Thoracic aorta (tissue), 2 donors: ENCODE measurements at regions not wholly inside any gene's neighbourhood (a gene's known extent, or its start where the extent isn't known, plus 50 kb on each side); places are given as distances from the start of the nearest gene placed in this dataset.

Experiments
- ATAC-seq: fragments of 150-250 bp; one replicate; pipeline ENCODE4 v1.8.0; 2017; ENCODE audit warnings: low read depth; ENCODE audit not compliant: insufficient number of reproducible peaks, low FRiP score
- DNase-seq: peaks from one replicate; pipeline ENCODE4 v3.0.0-alpha.2; 2020; ENCODE audit warnings: low spot score
- H3K27ac ChIP-seq, 2 donors: fragments of 200-600 bp; sonication (generic); 1 replicate in 1 of 2; 2 replicates in 1 of 2; pipeline ENCODE4 v1.5.1; 2016; ENCODE audit warnings: mild to moderate bottlenecking in 2 of 2, moderate library complexity in 2 of 2
- H3K27me3 ChIP-seq: fragments of 200-600 bp; sonication (generic); replicated peaks from 2 replicates; pipeline ENCODE4 v1.6.0; 2016; ENCODE audit warnings: mild to moderate bottlenecking; ENCODE audit not compliant: insufficient read depth
- H3K36me3 ChIP-seq: fragments of 200-600 bp; sonication (generic); one replicate; pipeline ENCODE4 v1.5.1; 2016
- H3K4me1 ChIP-seq, 2 donors: fragments of 200-600 bp; sonication (generic); 1 replicate in 1 of 2; 2 replicates in 1 of 2; pipeline versions ENCODE4 v1.5.1 to v1.6.0; 2016; ENCODE audit warnings: low read depth in 2 of 2, mild to moderate bottlenecking in 1 of 2; ENCODE audit not compliant: control insufficient read depth in 1 of 2
- H3K4me3 ChIP-seq: fragments of 200-600 bp; sonication (generic); 2 replicates; pipeline ENCODE4 v1.5.1; 2016; ENCODE audit warnings: mild to moderate bottlenecking
- H3K9me3 ChIP-seq: fragments of 200-600 bp; sonication (generic); 2 replicates; pipeline ENCODE4 v1.5.1; 2016
- TF ChIP-seq, protein P1 (sequence below): fragments of 200-600 bp; sonication (generic); IDR thresholded peaks from one replicate; pipeline ENCODE4 v1.5.1; 2019; ENCODE audit warnings: antibody characterized with exemption

DNA sequence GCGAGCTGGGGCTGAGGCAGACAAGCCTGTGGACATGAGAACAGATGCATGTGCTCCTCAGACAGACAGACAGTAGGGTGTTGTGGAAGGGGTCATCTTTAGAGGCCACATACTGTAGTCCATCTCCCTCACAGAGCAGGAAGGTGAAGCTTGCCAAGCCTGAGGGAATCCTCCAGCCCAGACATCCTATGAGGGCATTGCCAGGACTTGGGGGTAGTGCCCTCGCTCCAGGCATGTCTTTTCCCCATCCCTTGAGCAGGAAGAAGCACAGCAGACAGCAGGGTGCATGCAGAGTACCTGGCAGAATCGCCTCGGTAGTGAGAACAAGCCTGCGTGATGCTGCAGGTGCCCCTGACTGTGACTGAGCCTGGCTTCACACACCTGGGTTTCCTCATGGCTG lies 66.5 kb upstream of the CLDN5 start:
- no peaks in the 10 kb centered on the region for H3K4me1 ChIP-seq
- no peaks in the 10 kb centered on the region for H3K27me3 ChIP-seq
- H3K4me3 ChIP-seq, result no peak overlapping the region
- DNase-seq, result no peak
- no peaks in the 10 kb centered on the region for H3K9me3 ChIP-seq
- TF ChIP-seq, protein P1, sequence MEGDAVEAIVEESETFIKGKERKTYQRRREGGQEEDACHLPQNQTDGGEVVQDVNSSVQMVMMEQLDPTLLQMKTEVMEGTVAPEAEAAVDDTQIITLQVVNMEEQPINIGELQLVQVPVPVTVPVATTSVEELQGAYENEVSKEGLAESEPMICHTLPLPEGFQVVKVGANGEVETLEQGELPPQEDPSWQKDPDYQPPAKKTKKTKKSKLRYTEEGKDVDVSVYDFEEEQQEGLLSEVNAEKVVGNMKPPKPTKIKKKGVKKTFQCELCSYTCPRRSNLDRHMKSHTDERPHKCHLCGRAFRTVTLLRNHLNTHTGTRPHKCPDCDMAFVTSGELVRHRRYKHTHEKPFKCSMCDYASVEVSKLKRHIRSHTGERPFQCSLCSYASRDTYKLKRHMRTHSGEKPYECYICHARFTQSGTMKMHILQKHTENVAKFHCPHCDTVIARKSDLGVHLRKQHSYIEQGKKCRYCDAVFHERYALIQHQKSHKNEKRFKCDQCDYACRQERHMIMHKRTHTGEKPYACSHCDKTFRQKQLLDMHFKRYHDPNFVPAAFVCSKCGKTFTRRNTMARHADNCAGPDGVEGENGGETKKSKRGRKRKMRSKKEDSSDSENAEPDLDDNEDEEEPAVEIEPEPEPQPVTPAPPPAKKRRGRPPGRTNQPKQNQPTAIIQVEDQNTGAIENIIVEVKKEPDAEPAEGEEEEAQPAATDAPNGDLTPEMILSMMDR, result no peak
- no peaks in the 10 kb centered on the region for H3K36me3 ChIP-seq
- no peak for ATAC-seq
- no peak overlapping the region for H3K27ac ChIP-seq

DNA sequence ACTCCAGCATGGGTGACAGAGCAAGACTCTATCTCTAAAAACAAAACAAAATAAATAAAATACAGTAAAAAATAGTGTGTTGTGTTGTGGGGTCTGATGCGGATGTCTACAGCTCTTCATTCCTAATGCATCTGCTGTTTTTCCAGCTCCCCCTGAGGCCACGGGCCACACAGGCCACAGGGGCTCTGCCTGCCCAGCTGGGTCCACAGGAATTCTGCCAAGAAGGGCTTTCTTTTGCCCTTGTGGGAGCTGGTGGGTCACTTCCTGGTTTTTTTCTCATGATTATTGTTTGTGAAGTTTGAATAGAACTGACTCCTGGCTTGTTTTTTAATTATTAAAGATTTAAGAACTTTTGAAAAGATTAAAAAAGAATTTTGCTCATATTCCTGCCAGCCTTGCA lies 67.4 kb upstream of the CLDN5 start:
- DNase-seq (no peak), ATAC-seq (no peak)
- TF ChIP-seq, protein P1, result no peak
- H3K27me3 ChIP-seq, result no peaks in the 10 kb centered on the region
- H3K27ac ChIP-seq, result no peak overlapping the region
- H3K36me3 ChIP-seq, result no peaks in the 10 kb centered on the region
- no peaks in the 10 kb centered on the region for H3K4me1 ChIP-seq
- H3K9me3 ChIP-seq, result no peaks in the 10 kb centered on the region
- H3K4me3 ChIP-seq, result no peak overlapping the region

DNA sequence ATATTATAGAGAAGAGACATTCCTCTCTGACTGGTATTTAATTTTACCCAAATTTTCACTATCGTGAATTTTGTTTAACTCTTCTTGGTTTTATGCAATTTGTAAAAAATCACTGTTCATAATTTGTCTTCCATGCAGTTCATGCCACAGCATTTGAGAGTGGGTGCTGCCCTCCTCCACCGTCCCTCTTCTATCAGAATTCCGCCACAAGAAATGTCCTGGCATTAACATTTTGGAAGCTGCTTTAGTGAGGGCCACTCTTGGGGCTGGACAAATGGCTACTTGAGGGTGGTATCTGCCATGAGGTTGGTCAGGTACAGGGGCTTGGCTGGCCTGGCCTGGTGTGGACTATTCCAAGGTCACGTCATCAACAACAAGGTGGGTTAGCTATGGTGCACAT lies 68.3 kb upstream of the CLDN5 start:
- ATAC-seq (no peak), DNase-seq (no peak)
- H3K9me3 ChIP-seq, result no peaks in the 10 kb centered on the region
- no peaks in the 10 kb centered on the region for H3K4me1 ChIP-seq
- H3K27me3 ChIP-seq, result no peaks in the 10 kb centered on the region
- H3K36me3 ChIP-seq, result no peaks in the 10 kb centered on the region
- no peak overlapping the region for H3K4me3 ChIP-seq
- TF ChIP-seq, protein P1, result no peak
- H3K27ac ChIP-seq, result no peak overlapping the region

DNA sequence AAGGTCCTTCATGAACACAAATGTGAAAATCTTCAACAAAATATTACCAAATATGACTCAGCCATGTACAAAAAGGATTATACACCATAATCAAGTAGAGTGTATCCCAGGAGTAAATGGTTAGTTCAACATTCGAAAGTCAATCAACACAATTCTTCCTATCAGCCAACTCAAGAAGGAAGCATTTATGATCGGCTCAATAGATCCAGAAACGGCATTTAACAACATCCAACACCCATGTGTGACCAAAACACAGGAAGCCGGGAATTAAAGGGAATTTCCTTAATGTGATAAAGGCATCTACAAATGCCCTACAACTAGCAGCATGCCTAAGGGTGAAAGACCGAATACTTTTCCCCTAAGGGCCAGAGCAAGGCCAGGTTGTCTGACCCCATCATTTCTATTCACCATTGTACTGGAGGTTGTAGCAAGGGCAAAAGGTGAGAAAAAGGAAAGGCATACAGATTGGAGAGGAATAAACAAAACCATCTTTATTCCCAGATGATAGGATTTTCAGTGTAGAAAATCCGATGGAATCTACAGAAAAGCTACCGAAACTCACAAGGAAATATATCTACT lies 69.9 kb upstream of the CLDN5 start:
- Histone ChIP-seq H3K9me3 (no peaks in the 10 kb centered on the region), H3K36me3 (no peaks in the 10 kb centered on the region), H3K27ac (no peak overlapping the region), H3K4me1 (no peaks in the 10 kb centered on the region), H3K4me3 (no peak overlapping the region), H3K27me3 (no peaks in the 10 kb centered on the region)
- TF ChIP-seq, protein P1, result no peak
- ATAC-seq (no peak), DNase-seq (no peak)

DNA sequence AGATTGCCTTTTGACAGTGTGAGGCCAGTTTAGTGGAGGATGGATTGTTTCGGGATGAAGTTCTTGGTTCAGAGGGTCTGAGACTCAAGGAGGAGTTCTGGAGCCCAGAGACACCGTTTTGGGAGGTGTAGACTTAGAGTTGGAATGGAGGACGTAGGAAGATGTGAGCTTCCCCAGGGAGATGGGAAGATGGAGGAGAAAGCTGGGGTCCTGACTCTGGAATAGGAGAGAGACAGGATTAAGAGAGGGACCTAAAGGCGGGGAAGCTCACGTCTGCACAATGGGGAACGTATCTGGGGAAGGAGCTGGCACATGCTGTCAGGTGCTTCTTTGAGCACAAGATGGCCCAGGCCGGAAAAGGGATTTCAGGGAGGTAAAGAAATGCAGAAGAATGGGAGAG lies 71.3 kb upstream of the CLDN5 start:
- H3K9me3 ChIP-seq, result no peaks in the 10 kb centered on the region
- no peak for DNase-seq
- no peaks in the 10 kb centered on the region for H3K27me3 ChIP-seq
- TF ChIP-seq, protein P1, result no peak
- no peak for ATAC-seq
- H3K27ac ChIP-seq, result no peak overlapping the region
- no peaks in the 10 kb centered on the region for H3K4me1 ChIP-seq
- H3K36me3 ChIP-seq, result no peaks in the 10 kb centered on the region
- no peak overlapping the region for H3K4me3 ChIP-seq
